GM23338 (cell line): ENCODE measurements at regions not wholly inside any gene's neighbourhood (a gene's known extent, or its start where the extent isn't known, plus 50 kb on each side); places are given as distances from the start of the nearest gene placed in this dataset.

Experiments used
- CREB1 ChIP-seq: fragments of 250-450 bp; sonication (Bioruptor Pico); IDR thresholded peaks from 2 replicates; pipeline ENCODE4 v1.5.0; 2020; ENCODE audit warnings: low read depth, mild to moderate bottlenecking, moderate library complexity
- CTCF ChIP-seq, 2 experiments: fragments of 200-600 bp in 1 of 2; sonication (generic) in 1 of 2; conservative IDR thresholded peaks; 2 replicates each; pipeline versions ENCODE4 v1.5.1 to v1.6.1; 2016 to 2017; ENCODE audit warnings: antibody characterized with exemption in 2 of 2, low read depth in 2 of 2, mild to moderate bottlenecking in 2 of 2, moderate library complexity in 1 of 2
- EZH2 ChIP-seq: fragments of 200-600 bp; sonication (generic); IDR thresholded peaks from one replicate; pipeline ENCODE4 v1.8.0; 2017; ENCODE audit warnings: antibody characterized with exemption, mild to moderate bottlenecking, low read depth; ENCODE audit not compliant: unreplicated experiment
- EZH2phosphoT487 ChIP-seq: fragments of 200-600 bp; sonication (generic); IDR thresholded peaks from one replicate; pipeline ENCODE4 v1.8.1; 2018; ENCODE audit warnings: antibody characterized with exemption; ENCODE audit not compliant: unreplicated experiment
- POLR2AphosphoS5 ChIP-seq: IDR thresholded peaks from 2 replicates; pipeline ENCODE4 v1.6.1; 2016; ENCODE audit warnings: antibody characterized with exemption, low read depth
- REST ChIP-seq: IDR thresholded peaks from one replicate; pipeline ENCODE4 v1.6.1; 2018; ENCODE audit warnings: antibody characterized with exemption; ENCODE audit not compliant: unreplicated experiment
- STAT1 ChIP-seq: IDR thresholded peaks from one replicate; pipeline ENCODE4 v1.6.1; 2016; ENCODE audit warnings: antibody characterized with exemption; ENCODE audit not compliant: unreplicated experiment
- ZNF331 ChIP-seq: fragments of 250-450 bp; sonication (Bioruptor Pico); IDR thresholded peaks from 2 replicates; pipeline ENCODE4 v1.5.0; 2020; ENCODE audit warnings: low read depth, mild to moderate bottlenecking, moderate library complexity

GRCh38 chr6:19898141-19898740, 61.1 kb downstream of the ID4 start:
- TF ChIP-seq ZNF331 (CRISPR knock-in tag): no peak
- TF ChIP-seq CREB1 (CRISPR knock-in tag): no peak
- TF ChIP-seq CTCF (conservative IDR thresholded peaks at IDR 0.05; ENCODE audit: low read depth in 2 of 2): no peak
- no peak for TF ChIP-seq POLR2AphosphoS5
- no peak for TF ChIP-seq EZH2
- no peak for TF ChIP-seq REST
- no peak for TF ChIP-seq STAT1
- TF ChIP-seq EZH2phosphoT487: no peak
